Fibroblast of peridontal ligament (primary cell): ENCODE measurements at regions not wholly inside any gene's neighbourhood (a gene's known extent, or its start where the extent isn't known, plus 50 kb on each side); places are given as distances from the start of the nearest gene placed in this dataset.

ENCODE experiments used
- DNase-seq: peaks from one replicate; pipeline ENCODE4 v3.0.0-alpha.2; 2010; ENCODE audit errors: extremely low read depth

- no peak for DNase-seq
Measured at GRCh38 chr3:26365706-26366105, 256.9 kb upstream of the LRRC3B start.

GRCh38 chr3:26368312-26368711 lies 254.3 kb upstream of the LRRC3B start:
- DNase-seq = no peak

GRCh38 chr3:26369133-26369532 lies 253.4 kb upstream of the LRRC3B start:
- no peak for DNase-seq

DNA sequence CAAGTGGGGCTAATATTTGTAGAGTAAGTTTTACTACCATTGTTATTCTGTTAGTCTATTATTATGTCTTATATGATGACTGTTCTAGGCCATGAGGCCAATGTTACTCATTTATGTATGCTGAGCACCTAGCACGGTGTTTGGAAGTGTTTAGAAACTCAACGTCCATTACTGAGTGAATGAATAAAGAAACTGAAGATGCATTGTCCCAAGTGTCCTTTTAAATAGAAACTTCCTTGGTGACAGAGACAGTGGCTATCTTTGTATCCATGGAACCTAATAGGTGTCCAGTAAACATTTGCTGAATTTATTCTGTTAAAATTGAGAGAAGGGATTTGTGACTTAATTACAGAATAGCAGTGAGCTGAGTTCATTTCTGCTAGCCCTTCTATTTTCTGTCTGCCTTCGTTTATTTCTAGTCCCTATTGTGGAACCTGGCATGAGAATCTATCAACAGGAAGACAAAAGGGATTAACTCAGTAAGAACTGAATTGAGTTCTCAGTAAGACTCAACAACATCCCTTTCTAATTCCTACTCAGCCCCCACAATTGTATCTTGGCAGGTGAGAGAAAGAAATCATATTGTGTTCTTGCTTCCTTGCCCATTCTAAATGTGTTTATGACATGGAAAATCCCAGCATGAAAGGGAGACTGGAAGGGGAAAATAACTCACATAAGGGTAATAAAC lies 246.6 kb upstream of the LRRC3B start:
- DNase-seq = no peak

- DNase-seq = no peak
Measured at GRCh38 chr3:26381411-26381810, 241.2 kb upstream of the LRRC3B start.

GRCh38 chr3:26406636-26407035 lies 215.9 kb upstream of the LRRC3B start:
- DNase-seq = no peak

DNA sequence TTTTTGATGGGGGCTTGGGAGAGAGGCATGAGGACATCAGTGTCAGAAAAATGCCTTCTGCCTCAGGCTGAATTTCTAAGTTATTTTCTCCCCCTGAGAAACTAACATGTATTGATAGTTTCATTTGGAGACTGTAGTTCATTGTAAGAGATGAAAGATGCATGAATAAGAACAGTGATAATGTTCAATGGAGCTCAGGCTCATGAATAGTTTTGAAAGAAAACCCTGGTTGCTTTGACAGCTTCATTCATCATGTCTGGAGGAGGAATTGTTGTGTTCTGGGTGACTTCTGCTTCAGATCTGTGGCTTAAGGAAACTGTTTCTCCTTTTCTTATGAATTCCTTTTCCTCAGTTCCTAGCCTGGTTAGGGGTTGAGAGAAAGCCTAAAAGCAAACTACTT lies 204.0 kb upstream of the LRRC3B start:
- no peak for DNase-seq

GRCh38 chr3:26422415-26422814 lies 200.2 kb upstream of the LRRC3B start:
- no peak for DNase-seq

GRCh38 chr3:26425076-26425475 lies 197.5 kb upstream of the LRRC3B start:
- no peak for DNase-seq

GRCh38 chr3:26428992-26429391 lies 193.6 kb upstream of the LRRC3B start:
- no peak for DNase-seq

DNA sequence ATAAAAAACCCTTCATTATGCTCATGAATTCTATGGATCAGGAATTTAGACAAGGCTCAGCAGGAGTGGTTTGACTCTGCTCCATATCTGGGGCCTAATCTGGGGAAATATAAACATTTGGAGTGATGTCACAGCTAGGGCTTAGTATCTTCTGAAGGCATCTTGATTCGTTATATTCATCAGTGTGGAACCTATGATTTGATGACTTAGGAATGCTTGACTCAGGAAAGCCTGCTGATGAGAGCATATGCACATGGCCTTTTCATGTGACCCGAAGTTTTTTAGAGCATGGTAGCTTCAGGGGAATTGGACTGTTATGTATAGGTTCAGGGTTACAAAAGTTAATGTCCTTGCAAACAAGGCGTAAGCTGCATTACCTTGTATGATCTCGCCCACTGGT lies 184.9 kb upstream of the LRRC3B start:
- peak; percentile 0 for DNase-seq

- no peak for DNase-seq
Measured at GRCh38 chr3:26438325-26438940, 184.1 kb upstream of the LRRC3B start.

DNA sequence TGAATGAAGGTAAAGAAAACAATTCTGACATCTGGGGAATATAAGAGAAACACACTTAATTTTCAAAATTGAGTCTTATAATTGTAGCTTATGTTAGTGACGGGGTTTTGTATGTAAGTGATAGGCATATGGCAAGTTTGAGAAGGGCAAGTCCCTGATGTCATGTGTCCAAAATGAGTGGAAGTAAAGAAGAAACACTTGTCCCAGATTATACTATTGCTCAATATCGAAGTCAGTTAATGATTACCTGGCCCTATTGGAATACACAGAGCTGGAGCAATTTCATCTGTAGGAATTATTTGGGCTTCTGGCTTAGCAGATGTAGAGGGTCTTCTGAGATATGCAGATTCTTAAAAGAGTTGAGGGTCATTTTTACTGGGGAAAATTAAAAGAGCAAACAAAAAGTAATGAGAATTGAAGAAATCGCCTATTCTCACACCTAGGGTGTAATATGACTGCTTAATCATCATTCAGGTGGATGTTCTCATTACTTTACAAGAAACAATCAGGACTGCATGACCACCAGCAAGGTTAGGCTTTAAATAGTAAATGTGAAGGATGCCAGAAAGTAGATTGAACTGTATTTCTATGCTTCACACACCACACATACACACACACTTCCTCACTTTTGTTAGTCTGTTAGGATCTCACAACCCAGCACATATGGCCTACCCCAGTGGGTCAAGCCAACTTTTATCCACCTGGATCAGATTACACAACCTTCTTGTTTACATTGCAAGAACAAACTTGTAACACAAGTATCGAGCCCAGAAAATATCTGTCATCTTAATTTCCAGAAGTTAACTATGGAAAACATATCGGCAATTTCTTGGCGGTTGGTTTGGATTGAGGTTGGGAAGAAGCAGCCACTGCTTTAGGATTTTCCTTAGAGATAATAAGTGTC lies 183.3 kb upstream of the LRRC3B start:
- no peak for DNase-seq

DNA sequence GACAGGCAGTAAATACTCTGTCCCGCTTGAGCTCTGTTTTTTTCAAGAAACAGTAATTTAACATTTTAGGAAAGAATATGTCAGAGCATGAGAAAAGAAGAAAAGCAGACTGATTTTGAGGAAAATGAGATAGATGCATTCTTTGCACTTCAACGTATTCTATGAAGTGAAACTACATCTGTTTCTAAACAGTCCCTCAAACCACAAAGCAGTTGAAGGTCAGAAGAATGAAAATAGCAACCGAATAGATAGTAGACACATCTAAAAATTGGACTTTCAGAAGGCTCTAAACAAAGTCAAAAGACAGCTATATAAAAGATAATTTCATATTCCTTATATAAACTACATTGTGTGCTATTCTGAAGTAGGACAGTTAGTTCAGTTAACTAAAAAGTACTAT lies 172.6 kb upstream of the LRRC3B start:
- DNase-seq = no peak

DNA sequence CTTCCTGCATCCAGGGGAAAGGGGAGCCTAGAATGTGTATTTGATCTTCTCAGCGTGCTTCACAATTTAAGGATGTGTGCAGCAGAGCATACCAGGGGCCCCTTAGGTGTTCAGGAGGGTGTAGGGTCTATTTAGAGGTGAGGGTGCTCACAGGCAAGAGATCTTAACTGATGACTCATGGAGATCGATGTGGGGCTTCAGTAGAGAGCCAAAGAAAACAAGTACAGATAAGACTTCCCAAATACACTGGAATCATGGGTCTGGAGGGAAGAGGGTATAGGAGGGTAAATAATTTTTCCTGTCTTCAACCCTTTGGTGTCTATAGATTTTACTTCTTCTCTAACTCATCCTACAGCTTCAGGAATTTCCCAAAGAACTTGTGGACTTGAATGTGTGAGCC lies 170.2 kb upstream of the LRRC3B start:
- no peak for DNase-seq

DNA sequence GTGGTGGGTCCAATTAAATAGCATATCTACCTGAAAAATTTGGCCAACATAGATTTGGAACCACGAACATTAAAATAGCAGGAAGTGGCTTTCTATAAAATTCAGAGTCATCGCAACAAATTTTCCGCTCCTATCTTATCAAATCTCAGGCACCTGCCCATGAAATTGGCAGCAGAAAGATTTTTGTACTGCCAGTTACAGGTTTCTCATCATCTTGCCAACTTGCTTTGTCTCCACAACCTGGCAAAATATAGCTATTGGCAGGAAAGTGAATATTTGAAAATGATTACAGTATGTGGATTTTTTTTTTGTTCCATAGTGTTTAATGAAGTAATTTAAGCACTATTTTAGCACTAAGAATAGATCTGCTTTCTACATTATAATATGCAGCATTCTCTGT lies 161.6 kb upstream of the LRRC3B start:
- DNase-seq = no peak

GRCh38 chr3:26472345-26472744 lies 150.2 kb upstream of the LRRC3B start:
- no peak for DNase-seq

DNA sequence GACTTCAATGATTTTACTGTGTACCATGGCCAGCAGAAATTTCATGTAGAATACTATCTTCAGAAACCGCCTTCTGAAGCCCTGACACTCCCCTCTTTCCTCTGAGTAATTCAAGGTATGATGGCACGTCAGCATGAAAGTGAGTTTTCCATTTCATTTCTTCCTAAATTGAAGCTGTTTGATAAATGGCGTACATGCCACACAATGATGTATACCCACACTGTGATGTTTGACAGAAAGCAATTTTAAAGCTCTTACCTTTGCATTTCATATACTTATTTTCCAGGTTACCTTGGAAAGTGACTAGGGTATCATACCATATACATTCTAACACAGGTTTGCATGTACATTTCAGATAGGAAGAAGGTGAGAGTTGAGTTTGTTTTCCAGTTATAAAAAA lies 147.9 kb upstream of the LRRC3B start:
- no peak for DNase-seq

- DNase-seq = no peak
Measured at GRCh38 chr3:26480377-26480776, 142.2 kb upstream of the LRRC3B start.

DNA sequence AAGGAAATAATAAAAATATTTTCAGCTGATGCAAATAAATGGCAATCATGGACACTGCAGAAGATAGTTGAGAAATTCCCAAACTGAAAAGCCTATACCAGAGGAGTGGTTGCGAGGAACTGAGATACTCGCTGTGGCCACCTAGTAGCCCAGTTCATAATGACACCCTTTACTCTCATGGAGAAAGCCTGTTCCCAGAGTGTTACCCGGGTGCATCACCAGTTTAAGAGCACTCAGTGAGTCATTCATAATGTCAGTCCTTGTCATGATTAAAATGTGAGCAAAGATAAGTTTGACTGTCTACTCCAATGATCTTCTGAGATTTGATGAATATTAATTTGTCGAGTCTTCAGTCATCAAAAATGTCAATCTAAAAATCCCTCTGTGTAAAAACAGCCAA lies 138.4 kb upstream of the LRRC3B start:
- no peak for DNase-seq

- no peak for DNase-seq
Measured at GRCh38 chr3:26498271-26498670, 124.3 kb upstream of the LRRC3B start.

GRCh38 chr3:26505399-26505798 lies 117.2 kb upstream of the LRRC3B start:
- no peak for DNase-seq
